Kasumi-1 (cell line): ENCODE measurements at regions not wholly inside any gene's neighbourhood (a gene's known extent, or its start where the extent isn't known, plus 50 kb on each side); places are given as distances from the start of the nearest gene placed in this dataset.

ENCODE experiments used
- DNase-seq, 2 experiments: peaks; one replicate each; lab custom pipeline; 2025; lab: John Stamatoyannopoulos, UW

DNA sequence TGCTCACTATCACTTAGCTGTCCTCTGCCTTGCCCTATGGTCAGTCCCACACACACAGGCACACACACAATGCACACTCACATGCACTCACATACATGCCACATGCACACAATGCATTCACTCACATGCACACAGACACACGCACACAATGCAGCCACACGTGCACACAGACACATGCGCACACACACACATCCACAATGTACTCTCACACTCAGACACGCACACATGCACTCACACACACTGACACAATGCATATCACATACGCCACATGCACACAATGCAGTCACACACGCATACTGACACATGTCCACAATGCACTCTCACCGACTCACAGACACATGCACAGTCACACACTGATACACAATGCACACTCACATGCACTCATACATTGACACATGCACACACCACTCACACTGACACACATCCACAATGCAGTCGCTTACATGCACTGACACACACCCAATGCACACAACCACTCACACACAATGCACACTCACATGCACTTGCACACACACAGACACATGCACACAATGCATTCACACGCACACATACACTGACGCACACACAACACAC, 99.7 kb downstream of the ENGASE start:
- DNase-seq: no peak

DNA sequence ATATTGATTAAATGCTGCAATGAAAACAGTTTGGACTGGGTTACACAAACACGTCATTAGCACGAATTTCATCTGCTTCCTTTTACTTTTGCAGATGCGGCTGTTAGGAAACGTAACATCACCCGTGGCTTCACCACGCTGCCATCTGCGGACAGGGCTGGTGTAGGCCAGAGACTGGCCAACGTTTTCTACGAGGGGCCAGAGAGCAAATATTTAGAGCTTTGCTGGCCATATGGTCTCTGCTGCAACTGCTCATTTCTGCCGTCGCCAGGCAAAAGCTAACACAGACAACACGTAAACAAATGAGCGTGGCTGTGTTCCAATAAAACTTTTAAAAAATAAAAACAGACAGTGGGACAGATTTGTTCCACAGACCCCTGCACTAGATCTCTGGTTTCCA, 96.6 kb downstream of the ENGASE start:
- no peak for DNase-seq

DNA sequence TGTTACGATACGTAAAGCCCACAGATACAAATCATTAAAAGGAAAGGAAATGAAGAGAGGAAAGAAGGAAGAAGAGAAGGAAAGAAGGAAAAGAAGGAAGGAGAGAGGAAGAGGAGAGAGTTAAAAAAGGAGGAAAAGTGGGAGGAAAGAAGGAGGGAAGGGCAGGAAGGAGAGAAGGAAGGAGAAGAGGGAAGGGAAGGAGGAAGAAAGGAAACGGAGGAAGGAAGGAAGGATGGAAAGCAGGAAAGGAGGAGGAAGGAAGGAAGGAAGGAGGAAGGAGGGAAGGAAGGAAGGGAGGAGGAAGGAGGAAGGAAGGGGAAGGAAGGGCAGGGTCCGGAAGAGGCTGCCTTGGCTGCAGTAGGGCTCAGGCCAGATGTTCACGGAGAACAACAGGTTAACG, 95.2 kb downstream of the ENGASE start:
- no peak for DNase-seq

DNA sequence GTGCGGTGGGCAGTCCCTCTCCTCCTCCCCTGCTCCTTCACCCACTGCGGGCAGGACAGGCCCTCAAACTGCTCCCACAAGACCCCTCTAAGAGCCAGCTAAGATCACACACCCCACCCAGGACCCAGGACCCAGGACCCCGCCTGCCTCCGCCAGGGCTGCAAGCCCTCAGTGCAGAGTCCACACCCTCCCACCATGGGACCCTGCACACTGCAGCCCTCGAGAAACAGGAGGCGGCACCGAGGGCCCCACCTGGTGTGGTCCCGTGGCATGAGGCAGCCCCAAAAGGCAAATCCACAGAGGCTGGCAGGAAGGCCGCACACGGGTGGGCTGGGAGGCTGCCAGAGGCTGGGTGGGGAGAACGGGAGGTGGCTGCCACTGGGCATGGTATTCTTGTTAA, 94.7 kb downstream of the ENGASE start:
- no peak for DNase-seq

DNA sequence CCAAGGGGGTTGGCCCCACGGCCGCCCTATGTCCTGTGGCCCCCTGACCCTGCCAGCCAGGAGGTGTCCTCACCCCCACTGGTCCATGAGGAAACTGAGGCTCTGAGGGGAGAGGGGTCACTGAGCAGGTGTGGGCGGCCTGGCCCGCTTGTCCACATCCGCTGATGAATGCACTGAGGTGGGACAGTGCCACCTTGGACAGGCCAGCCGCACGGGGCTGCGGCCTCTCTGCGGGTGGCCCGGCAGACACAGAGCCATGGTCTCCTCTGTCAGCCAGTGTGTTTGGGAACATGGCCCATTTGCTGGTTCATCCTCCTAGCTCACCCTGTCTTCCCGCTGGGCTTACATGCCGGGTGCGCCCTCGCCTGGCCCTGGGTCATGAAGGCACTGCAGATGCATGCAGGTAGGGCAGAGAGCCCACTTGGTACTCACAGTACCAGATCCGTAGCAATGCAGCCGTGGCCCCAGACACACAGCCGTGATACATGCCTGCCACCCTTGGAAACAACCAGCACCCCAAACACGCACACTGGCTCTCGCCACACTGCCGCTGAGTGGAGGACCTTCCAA, 93.9 kb downstream of the ENGASE start:
- DNase-seq: no peak

DNA sequence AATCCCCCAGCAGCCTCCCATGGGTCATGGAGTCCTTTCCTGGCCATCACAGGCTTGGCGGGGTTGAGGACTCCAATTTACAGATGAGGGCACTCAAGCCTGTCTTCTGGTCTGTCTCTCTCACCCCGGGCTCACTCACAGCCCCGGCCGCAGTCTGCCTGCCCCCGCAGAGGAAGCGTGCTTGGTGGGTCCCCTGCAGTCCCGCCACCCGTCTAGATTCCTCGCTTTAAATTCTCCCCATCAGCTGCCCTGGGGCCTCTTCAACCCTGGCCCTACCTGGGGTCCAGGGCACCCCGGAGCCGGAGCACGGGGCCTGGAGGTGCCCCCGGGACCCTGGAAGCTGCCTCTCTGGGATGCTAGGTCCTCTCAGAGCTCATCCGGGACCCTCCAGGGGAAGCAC, 92.9 kb downstream of the ENGASE start:
- DNase-seq: no peak

DNA sequence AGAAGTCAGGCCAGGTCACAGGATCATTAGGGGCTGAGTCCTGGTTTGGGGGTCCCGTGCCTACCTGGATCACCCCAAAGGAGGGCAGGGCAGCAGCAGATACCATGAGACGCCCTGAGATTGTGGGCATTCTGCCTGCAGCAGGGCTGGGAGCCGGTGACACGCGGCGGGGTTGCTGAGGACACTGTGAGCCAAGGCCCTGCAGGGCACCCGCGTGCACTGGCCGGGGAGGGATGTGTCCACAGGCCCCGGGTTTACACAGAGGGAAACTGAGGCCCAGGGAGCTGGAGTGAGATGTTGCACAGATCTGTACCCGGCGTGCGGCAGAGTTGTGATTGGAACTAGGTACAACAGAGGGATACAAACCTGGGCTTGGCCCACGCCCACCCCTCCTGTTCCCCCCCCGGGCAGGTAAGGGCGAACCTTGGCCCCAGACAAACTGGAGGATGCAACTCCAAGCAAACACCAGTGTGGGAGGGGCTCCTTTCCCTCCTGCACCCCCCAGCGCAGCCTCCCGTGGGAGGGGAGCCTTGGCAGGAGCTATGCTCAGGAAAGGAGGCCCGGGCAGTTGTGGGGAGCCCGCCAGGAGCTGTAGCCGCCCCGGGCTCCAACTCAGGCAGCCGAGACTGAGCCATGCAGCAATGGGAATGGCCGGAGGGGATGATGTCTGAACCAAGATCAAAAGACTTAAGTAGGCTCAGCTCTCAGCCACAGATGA, 91.3 kb downstream of the ENGASE start:
- no peak for DNase-seq

DNA sequence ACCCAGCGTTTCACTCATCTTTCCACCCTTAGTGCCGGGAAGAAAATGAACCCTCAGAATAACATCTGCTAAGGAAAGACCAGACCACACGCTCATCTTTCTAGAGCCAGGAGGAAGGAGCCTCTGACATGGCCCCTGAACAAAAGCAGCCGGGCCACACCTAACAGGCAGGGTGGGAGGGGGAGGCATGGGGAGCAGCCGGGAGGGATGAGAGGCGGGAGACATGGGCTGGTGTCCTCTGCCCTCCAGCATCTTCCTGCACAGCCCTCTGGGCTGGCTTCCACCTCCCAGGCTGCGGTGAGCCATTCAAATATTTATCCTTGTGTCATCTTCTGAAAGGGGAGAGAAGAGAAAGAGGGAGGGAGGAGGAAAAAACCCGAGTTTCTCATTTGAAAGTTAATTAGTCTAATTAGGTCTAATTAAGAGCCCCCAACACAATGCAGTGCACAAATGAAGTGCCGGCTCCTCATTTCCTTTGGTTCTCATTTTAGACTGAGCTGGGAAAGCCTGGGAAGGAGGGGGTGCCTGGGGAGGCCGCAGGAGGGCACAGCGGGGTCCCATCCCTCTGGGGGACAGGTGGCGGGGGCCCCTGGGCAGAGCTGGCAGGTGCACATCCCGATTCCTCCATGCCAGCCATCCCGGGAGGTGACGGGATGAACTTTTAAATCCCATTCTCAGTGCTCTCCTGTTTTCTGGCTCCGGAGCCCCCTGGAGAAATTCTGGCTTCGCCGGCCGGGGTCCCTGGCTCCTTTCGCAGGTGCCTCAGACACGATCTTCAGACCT, 90.5 kb downstream of the ENGASE start:
- no peak for DNase-seq

DNA sequence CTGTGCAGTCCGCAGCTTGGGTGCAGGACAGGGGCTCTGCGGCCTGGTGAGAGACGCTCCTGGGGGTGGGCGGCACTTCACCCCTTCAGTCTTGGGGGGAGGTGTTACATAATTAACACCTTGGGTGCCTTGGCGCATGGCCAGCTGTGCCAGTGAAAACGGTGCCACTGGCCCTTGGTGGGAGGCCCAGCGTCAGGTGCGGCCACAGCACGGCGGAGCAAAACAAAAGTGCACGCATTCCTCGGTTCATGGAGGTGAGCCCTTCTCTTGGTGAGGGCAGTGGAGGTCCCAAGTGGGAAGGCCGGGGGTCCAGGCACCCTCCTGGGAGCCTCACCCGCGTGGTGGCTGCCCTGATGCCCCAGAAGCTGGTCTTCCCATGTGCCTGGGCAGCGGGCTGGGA, 89.8 kb downstream of the ENGASE start:
- DNase-seq: no peak

DNA sequence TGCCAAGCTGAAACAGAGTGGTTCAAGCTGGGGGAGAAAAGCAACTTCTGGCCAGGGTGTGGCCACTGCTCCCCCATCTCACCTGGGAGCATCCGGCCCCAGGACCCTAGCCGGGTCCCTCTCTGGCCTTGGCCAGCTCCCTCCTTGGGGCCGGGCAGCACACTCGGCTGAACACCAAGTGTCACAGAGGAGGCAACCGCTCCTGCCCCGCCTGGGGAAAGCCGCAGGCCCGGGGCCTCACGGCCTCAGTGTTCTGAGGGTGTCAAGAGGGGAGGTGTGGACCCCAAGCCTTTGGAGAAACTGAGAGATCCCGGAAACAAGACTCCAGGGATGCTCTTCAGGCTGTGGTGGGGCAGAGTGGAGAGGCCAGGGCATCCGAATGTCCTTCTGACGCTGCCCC, 88.4 kb downstream of the ENGASE start:
- DNase-seq: no peak

DNA sequence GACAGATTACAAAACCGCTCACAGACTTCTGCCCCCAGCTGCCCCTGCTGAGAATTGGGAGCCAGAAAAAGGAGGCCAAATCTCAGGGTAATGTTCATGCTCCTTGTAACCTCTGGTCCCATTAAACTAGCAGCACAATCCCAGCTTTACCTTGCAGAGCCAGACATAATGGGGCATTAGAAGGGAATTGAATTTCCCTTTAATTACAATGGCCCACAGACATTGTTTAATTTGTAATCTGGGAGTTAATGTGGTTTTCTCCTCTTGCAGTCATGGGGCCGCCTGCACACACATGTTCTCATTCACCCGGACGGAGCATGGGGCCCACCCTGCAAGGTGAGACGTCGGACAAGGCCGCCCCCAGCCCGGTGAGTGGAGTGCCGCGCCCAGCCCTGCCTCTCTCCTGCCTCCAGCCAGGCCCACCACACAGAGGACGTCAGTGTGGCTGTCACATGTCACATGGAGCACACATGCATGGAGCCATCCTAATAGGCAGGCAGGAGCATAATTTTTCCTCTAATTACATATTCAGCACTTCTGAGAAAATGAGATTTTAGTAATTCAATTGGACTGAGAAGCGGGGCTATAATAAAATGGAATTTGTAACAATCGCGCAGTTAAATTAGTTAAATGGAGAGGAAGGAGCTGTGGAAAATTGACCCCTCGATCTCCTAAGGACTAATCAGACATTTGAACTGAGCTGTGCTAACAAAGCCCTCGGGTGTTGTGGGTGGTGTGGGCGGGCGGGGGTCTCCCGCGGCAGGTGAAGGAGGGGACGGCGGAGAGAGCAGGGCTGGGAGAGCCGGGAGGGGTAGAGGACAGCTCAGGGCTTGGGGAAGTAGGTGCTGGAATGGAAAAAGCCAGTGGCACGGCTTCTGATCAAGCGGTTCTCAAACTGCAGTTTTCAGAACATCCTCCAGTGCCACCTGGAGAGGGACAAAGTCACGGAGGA, 87.7 kb downstream of the ENGASE start:
- no peak for DNase-seq

DNA sequence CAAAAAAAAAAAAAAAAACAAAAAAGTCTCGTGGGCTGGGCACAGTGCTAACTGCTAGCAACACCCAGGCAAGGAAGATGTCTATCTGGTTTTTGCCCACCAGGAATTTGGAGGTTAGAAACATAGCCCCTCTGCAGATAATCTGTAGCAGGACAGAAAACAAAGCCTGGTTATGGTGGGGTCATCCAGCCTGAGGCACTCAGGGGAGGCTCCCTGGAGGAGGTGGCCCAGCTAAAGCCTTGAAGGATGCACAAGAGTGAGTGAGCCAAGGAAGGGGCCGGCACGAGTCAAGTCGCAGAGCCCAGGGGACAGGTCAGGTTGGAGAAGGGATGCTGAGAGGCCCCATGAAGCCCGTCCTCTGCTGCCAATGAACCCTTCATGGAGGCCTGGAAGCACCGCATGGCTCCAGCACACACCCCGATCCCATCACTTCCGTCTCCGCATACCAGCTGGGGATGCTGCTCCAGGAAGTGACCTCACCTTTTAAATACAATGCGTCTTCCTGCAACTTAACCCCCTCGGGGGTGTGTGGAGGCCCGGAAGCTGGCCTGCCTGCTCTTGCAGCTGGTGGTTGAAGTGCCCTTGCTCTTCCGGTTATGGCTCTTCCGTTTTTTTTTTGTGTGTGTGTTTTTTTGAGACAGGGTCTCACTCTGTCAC, 86.5 kb downstream of the ENGASE start:
- peak; percentile 82 to 83 for DNase-seq

DNA sequence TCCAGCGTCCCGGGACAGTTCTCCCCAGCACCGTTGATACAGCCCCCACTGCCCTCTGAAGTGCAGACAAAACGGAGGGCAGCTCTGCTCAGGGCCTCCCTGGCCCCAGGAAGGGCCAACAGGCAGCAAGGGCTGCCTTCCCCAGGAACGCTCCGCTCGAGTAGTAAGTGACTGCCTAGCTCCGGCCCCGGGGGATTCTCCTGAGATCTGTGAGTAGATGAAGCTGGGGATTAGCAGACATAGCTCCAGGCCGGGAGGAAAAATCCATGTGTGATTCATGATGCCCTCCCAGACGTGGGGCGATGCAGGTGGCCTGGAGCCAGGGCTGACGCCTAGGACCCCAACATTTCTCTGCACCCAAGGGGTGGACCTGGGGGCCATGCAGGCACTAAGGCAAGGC, 85.3 kb downstream of the ENGASE start:
- DNase-seq: no peak

DNA sequence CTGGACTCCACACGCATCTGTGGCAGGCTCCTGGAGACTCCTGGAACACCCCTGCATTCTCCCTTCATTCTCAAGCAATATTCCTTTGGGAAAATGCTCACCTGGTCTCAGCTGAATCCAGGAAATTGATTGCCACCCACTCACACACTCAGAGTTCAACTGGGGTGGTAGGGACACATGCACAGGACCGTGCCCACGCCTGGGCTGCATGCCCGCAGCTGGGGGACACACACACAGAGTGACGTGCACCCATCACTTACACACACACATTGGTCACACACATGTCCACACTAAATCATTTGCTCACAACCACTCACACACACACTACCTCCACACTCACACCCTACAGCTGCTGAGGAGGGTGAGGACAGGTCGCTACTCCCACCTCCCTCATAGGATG, 84.8 kb downstream of the ENGASE start:
- DNase-seq: no peak

DNA sequence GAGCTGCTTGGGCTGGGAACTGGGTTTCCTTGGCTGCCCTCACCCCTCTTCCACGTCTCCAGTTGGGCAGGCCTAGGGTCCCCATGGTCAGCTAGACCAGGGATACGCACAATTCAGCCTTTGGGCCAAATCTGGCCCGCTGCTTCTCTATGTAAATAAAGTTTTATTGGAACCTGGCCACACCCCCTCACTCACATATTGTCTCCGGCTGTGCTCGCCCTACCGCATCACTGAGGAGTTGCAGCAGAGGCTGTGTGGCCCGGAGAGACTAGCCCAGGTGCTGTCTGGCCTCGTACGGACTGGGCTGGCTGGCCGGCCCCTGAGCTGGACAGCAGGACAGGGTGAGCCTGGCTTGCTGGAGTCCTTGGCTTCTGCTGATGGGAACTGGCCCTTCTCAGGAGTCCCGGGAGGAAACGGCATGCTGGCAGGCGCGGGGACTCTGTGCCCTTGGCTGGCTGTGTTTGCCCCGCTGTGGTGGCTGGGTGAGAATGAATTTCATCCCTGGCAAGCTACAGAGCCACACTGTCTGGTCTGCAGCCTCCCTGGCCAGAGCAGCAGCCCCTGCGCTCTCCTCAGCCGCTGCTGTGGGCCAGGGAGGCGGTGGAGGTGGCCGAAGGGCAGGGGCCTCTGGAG, 82.0 kb downstream of the ENGASE start:
- DNase-seq: no peak

DNA sequence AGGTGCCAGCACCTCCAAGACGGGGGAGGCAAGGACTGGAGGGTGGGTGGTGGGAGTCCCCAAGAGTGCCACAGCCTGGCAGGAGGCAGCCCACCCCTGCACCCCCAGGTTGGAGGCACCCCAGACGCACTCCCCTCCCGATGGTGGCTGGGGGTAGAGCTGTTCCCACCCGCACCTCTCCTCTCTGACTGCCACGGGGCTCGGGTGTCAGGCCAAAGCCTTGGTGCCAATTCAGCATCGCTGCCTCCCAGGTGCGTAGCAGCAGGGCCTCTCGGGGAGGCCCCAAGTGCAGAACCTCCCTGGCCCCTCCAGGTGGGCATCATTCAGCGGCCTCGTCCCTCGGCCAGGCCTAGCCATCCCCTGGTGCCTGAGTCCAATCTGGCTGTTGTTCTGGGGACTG, 81.1 kb downstream of the ENGASE start:
- DNase-seq: no peak

DNA sequence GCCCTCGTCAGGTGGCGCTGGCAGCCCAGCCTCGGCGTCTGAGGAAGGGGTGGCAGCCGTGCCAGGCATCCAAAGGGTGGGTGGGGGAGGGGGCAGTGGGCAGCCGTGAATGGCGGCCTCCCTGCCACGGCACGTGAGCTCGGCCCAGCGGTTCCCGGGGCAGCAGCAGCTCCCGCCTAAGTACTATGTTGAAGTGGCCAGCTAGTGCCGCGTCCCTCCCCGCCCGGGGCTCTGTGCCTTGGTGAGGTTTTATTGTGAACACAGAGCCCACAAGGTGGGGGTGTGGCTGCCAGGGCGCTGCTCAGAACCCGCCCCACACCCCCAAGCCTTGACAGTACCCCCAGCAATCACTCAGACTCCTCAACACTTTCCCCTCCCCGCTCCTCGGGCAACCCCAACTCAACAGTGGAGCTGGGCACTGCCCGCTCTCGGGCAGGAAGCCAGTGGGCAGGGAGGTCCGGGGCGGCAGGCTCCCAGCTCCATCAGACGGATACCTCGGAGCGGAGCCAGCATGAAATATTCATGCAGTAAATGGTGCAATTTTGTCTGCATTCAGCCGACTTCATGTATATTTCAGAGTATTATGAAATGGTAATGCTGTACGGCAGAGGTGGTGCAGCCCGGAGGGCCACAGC, 80.4 kb downstream of the ENGASE start:
- DNase-seq: no peak

DNA sequence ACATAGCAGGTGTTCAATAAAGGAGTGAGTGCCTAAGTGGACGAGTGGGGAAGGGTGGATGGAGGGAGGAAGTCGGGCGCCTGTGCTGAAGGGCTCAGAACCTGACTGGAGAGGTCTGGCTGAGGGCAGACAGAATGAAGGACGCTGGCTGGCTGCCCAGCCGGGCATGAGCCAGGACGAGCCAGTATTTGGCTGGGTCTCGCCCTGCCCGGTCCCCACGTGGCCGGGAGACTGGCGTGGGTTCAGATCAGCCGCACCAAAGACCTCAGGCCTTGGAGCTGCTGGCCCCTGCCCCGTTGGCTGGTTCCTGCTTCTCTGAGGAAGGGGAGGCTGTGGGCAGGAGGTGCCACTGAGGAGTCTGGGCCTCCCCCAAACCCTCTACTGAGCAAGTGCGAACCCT, 79.8 kb downstream of the ENGASE start:
- DNase-seq: no peak

DNA sequence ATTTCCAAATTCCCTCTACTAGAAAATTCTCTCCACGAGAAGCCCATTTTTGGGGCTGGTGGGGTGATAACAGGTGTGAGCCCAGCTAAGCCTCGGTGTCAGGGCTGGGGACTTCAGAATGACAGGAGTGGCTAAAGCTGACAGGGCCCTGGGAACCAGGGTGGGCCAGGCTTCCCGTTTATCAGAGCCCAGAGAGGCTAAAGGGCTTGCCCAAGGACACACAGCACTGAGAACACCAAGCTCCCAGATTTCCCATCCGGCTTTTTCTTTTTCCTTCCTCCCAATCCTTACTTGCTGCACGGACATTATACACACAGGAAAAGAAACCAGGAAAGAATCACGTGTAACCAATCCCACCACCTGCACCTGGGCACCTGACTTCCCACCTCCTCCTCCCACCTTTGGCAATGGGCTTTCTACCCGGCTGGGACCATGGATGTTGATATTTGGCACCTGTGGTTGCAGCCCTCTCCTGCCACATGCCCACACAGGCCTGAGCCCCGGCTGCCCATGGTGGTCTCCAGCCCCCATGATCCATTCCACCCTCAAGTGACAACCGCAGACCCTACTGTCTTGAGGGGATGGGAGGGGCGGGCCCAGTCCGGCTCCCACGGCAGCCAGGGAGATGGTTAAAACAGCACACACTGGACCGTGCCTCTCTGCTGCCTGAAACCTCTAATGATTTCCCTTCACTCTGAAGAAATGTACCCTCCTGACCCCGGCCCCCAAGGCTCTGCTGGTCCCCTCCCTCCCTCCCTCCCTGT, 78.9 kb downstream of the ENGASE start:
- DNase-seq: no peak

DNA sequence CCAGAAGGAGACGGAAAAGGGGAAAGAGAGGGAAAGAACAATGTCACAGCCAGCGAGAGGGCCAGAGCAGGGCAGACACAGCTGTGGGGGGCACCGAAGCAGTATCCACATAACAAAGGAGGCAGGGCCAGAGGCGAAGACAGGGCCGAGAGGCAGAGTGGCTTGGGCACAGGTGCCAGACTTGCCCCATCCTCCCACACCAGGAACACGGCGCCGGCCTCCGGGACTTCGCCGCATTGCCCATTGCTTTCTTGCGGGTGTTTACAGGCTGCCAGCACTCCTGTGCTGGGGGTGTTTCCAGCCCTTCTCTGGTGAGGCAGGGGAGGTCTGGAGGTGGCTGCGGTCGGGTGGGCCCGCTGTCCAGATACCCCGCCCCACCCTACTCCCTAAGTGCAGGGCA, 78.0 kb downstream of the ENGASE start:
- no peak for DNase-seq
